CD4-positive, alpha-beta T cell (primary cell): ENCODE measurements at regions not wholly inside any gene's neighbourhood (a gene's known extent, or its start where the extent isn't known, plus 50 kb on each side); places are given as distances from the start of the nearest gene placed in this dataset.

Experiments
- ATAC-seq: fragments of 200-7000 bp; cut with Tn5 transposase; one replicate; pipeline ENCODE4 v1.10.0; 2022; ENCODE audit warnings: mild to moderate bottlenecking; ENCODE audit not compliant: poor library complexity
- CTCF ChIA-PET: fragments of 350-600 bp; sonication (Branson Sonifier 250); formaldehyde crosslinking; loops from one replicate; lab custom pipeline; 2021; ENCODE audit warnings: antibody characterized with exemption, inconsistent platforms; lab: Charles Lee
- POLR2A ChIA-PET: fragments of 350-600 bp; sonication (Branson Sonifier 250); formaldehyde crosslinking; loops from one replicate; lab custom pipeline; 2021; ENCODE audit warnings: antibody characterized with exemption, inconsistent platforms; lab: Charles Lee
- DNase-seq, 14 experiments: peaks; one replicate each; pipeline ENCODE4 v3.0.0-alpha.2; 2013 to 2020; ENCODE audit warnings: mixed read lengths in 2 of 14
- H3K27ac ChIP-seq, 2 donors: one replicate each; pipeline versions ENCODE4 v1.5.1 to v1.7.0; 2013; ENCODE audit warnings: low read length in 2 of 2, low read depth in 1 of 2, mild to moderate bottlenecking in 1 of 2
- H3K27me3 ChIP-seq, 2 experiments: 1 replicate in 1 of 2; 2 replicates in 1 of 2; pipeline versions ENCODE4 v1.6.1 to v1.7.0; 2013; ENCODE audit warnings: low read length in 2 of 2, control low read depth in 1 of 2, mild to moderate bottlenecking in 1 of 2, moderate library complexity in 1 of 2; ENCODE audit not compliant: insufficient read depth in 2 of 2, control insufficient read depth in 1 of 2
- H3K36me3 ChIP-seq: one replicate; pipeline ENCODE4 v1.6.1; 2013; ENCODE audit warnings: low read length, control low read depth; ENCODE audit not compliant: insufficient read depth
- H3K4me1 ChIP-seq: one replicate; pipeline ENCODE4 v1.6.1; 2013; ENCODE audit warnings: low read length, control low read depth; ENCODE audit not compliant: insufficient read depth
- H3K4me3 ChIP-seq: one replicate; pipeline ENCODE4 v1.5.1; 2013; ENCODE audit warnings: mild to moderate bottlenecking, low read length, moderate library complexity
- H3K9me3 ChIP-seq, 2 experiments: 1 replicate in 1 of 2; 2 replicates in 1 of 2; pipeline versions ENCODE4 v1.6.1 to v1.7.0; 2013; ENCODE audit warnings: low read length in 2 of 2, mild to moderate bottlenecking in 2 of 2, control low read depth in 1 of 2, moderate library complexity in 1 of 2; ENCODE audit not compliant: control insufficient read depth in 1 of 2, insufficient read depth in 1 of 2
- H3K27ac Mint-ChIP-seq: one replicate; pipeline ENCODE4 v1.8.0; 2020; ENCODE audit warnings: mixed read lengths
- H3K27me3 Mint-ChIP-seq: one replicate; pipeline ENCODE4 v1.8.0; 2021; ENCODE audit warnings: mixed read lengths
- H3K36me3 Mint-ChIP-seq: one replicate; pipeline ENCODE4 v1.8.0; 2021; ENCODE audit warnings: low read depth, mixed read lengths
- H3K4me1 Mint-ChIP-seq: one replicate; pipeline ENCODE4 v1.8.0; 2021; ENCODE audit warnings: low read depth, mixed read lengths
- H3K4me3 Mint-ChIP-seq: one replicate; pipeline ENCODE4 v1.8.0; 2020; ENCODE audit warnings: mild to moderate bottlenecking, mixed read lengths
- H3K9me3 Mint-ChIP-seq: one replicate; pipeline ENCODE4 v1.8.0; 2020; ENCODE audit warnings: mixed read lengths
- intact Hi-C, 2 experiments: fragments of 100-400 bp; cut with DNase I in 1 of 2; cut with micrococcal nuclease in 1 of 2; formaldehyde crosslinking; loops; one replicate each; pipeline versions ENCODE4 v1.15.1 to v1.9.0; 2023 to 2025; cut with DNase I, micrococcal nuclease
- TF ChIP-seq, protein P1 (sequence below): fragments of 200-600 bp; IDR thresholded peaks from one replicate; pipeline ENCODE4 v1.8.0; 2022; ENCODE audit warnings: antibody characterized with exemption, mild to moderate bottlenecking

DNA sequence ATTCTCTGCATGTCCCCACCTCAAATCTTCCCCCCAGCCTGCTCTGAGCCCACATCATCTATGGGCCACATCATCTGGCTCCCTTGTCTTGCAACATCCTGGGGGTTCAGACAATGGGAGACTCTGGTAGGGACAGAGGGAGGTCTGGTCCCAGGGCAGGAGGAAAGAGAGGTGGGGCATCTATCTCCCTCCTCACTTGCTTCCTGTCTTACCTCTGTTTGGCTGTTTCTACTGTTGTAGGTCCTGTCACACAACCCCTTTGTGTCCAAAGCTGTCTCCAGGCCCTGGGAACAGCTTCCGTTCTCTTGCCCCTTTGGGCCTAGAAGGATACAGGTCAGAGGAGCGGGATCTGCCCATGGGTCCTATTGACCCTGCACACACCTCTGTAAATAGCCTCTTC lies 227.2 kb downstream of the NSG2 start:
- no peak for DNase-seq
- no peaks in the 10 kb centered on the region for H3K4me1 Mint-ChIP-seq
- ChIA-PET POLR2A (no interaction called here), CTCF (no interaction called here)
- H3K9me3 Mint-ChIP-seq, result peaks cover 7% of the 10 kb centered on the region
- Histone ChIP-seq H3K36me3 (no peaks in the 10 kb centered on the region), H3K27ac (no peak overlapping the region), H3K4me3 (no peak overlapping the region), H3K9me3 (peaks cover 3 to 6% of the 10 kb centered on the region in 2 experiments), H3K4me1 (no peaks in the 10 kb centered on the region), H3K27me3 (no peaks in the 10 kb centered on the region)
- H3K4me3 Mint-ChIP-seq, result no peak overlapping the region
- intact Hi-C loops, result loop anchor here in 1 of 2 experiments (10.0 kb wide), 1 partner anchor 1268 kb away; no protein-coding TSS in a partner anchor
- H3K27me3 Mint-ChIP-seq, result no peaks in the 10 kb centered on the region
- no peak for ATAC-seq
- TF ChIP-seq, protein P1, sequence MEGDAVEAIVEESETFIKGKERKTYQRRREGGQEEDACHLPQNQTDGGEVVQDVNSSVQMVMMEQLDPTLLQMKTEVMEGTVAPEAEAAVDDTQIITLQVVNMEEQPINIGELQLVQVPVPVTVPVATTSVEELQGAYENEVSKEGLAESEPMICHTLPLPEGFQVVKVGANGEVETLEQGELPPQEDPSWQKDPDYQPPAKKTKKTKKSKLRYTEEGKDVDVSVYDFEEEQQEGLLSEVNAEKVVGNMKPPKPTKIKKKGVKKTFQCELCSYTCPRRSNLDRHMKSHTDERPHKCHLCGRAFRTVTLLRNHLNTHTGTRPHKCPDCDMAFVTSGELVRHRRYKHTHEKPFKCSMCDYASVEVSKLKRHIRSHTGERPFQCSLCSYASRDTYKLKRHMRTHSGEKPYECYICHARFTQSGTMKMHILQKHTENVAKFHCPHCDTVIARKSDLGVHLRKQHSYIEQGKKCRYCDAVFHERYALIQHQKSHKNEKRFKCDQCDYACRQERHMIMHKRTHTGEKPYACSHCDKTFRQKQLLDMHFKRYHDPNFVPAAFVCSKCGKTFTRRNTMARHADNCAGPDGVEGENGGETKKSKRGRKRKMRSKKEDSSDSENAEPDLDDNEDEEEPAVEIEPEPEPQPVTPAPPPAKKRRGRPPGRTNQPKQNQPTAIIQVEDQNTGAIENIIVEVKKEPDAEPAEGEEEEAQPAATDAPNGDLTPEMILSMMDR, result no peak
- no peak overlapping the region for H3K27ac Mint-ChIP-seq
- no peaks in the 10 kb centered on the region for H3K36me3 Mint-ChIP-seq

DNA sequence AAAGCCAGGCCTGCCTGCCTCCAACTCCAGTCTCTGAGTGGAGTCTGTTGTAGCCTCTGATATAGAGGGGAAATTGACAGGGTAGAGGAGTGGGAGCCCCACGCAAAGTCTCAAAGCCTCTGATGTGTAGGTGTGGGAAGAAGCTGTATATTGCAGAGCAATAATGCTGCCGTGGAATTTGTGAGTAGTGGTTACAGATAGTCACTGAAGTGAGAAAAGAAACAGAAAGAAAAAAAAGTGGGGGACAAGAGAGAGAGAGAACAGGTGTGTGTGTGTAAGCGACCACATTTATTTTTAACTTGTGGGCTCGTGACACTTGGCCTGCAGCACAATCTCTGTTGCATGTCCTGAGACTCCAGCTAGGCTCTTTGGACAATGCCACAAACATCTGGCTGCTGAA lies 227.8 kb downstream of the NSG2 start:
- Mint-ChIP-seq H3K36me3 (no peaks in the 10 kb centered on the region), H3K27ac (no peak overlapping the region), H3K4me1 (no peaks in the 10 kb centered on the region), H3K27me3 (no peaks in the 10 kb centered on the region), H3K9me3 (peaks cover 4% of the 10 kb centered on the region), H3K4me3 (no peak overlapping the region)
- peaks cover 3 to 6% of the 10 kb centered on the region in 2 experiments for H3K9me3 ChIP-seq
- H3K27me3 ChIP-seq, result no peaks in the 10 kb centered on the region
- ChIA-PET CTCF (no interaction called here), POLR2A (no interaction called here)
- no peaks in the 10 kb centered on the region for H3K36me3 ChIP-seq
- no peak overlapping the region for H3K4me3 ChIP-seq
- no peaks in the 10 kb centered on the region for H3K4me1 ChIP-seq
- H3K27ac ChIP-seq, result no peak overlapping the region
- no peak for DNase-seq
- intact Hi-C loops, result loop anchor here in 1 of 2 experiments (10.0 kb wide), 1 partner anchor 1269 kb away; no protein-coding TSS in a partner anchor
- TF ChIP-seq, protein P1, result no peak
- ATAC-seq, result no peak

DNA sequence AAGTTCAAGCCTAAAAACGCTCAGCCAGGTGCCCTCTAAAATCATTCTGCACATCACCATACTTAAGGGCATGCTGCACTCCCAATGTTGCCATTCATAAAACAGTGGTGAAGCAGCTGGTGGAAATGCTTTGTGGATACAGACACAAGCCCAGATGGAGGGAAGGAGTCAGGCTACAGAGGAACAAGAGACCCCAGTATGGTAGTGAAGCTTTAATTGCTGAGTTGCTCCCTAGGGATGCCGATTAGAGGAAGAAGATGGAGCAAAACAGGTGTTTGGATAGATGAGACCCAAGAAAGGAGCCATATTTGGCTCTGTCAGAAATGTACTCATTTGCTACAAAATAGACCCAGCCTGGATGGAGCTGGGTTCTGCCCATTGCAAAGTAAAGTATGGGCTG lies 230.5 kb downstream of the NSG2 start:
- H3K4me3 Mint-ChIP-seq, result no peak overlapping the region

More for the DNA sequence above, 230.5 kb downstream of the NSG2 start:
- Mint-ChIP-seq H3K27ac (no peak overlapping the region), H3K36me3 (no peaks in the 10 kb centered on the region), H3K27me3 (no peaks in the 10 kb centered on the region), H3K4me1 (no peaks in the 10 kb centered on the region), H3K9me3 (no peaks in the 10 kb centered on the region)
- H3K4me3 ChIP-seq, result no peak overlapping the region
- ATAC-seq, result no peak
- intact Hi-C loops, result loop anchor here in 1 of 2 experiments (10.0 kb wide), 1 partner anchor 1271 kb away; no protein-coding TSS in a partner anchor
- no peak for DNase-seq
- H3K27me3 ChIP-seq, result no peaks in the 10 kb centered on the region
- H3K9me3 ChIP-seq, result peaks cover 0 to 3% of the 10 kb centered on the region in 2 experiments
- TF ChIP-seq, protein P1, result no peak
- ChIA-PET CTCF (no interaction called here), POLR2A (no interaction called here)
- H3K36me3 ChIP-seq, result no peaks in the 10 kb centered on the region
- H3K4me1 ChIP-seq, result no peaks in the 10 kb centered on the region
- H3K27ac ChIP-seq, result no peak overlapping the region
